Immature natural killer cell (primary cell): ENCODE measurements at regions not wholly inside any gene's neighbourhood (a gene's known extent, or its start where the extent isn't known, plus 50 kb on each side); places are given as distances from the start of the nearest gene placed in this dataset.

Experiments
- DNase-seq, 3 donors: peaks; one replicate each; pipeline ENCODE4 v3.0.0; 2022; ENCODE audit warnings: mixed read lengths in 1 of 3
- H3K27ac Mint-ChIP-seq, 6 donors: one replicate each; pipeline ENCODE4 v1.8.0; 2020; ENCODE audit warnings: mixed read lengths in 6 of 6, mild to moderate bottlenecking in 5 of 6, inconsistent platforms in 4 of 6, moderate library complexity in 3 of 6
- H3K27me3 Mint-ChIP-seq, 3 donors: one replicate each; pipeline ENCODE4 v1.8.0; 2020 to 2021; ENCODE audit warnings: low read depth in 3 of 3, mild to moderate bottlenecking in 3 of 3, mixed read lengths in 3 of 3, moderate library complexity in 3 of 3, inconsistent platforms in 1 of 3
- H3K36me3 Mint-ChIP-seq, 3 donors: one replicate each; pipeline ENCODE4 v1.8.0; 2020; ENCODE audit warnings: mixed read lengths in 3 of 3, inconsistent platforms in 2 of 3, mild to moderate bottlenecking in 2 of 3
- H3K4me1 Mint-ChIP-seq, 2 donors: one replicate each; pipeline ENCODE4 v1.8.0; 2020; ENCODE audit warnings: inconsistent platforms in 2 of 2, mild to moderate bottlenecking in 2 of 2, mixed read lengths in 2 of 2, moderate library complexity in 1 of 2
- H3K4me3 Mint-ChIP-seq, 5 donors: one replicate each; pipeline ENCODE4 v1.8.0; 2020; ENCODE audit warnings: mild to moderate bottlenecking in 5 of 5, mixed read lengths in 5 of 5, inconsistent platforms in 3 of 5, moderate library complexity in 3 of 5
- H3K9me3 Mint-ChIP-seq, 6 donors: one replicate each; pipeline ENCODE4 v1.8.0; 2020; ENCODE audit warnings: mild to moderate bottlenecking in 6 of 6, mixed read lengths in 6 of 6, inconsistent platforms in 4 of 6, moderate library complexity in 3 of 6

GRCh38 chr11:23127706-23128105, 267.4 kb upstream of the CCDC179 start:
- peaks cover 0 to 2% (median 0%) of the 10 kb centered on the region in 3 donors for H3K27me3 Mint-ChIP-seq
- H3K27ac Mint-ChIP-seq, result no peak overlapping the region
- no peak overlapping the region for H3K4me3 Mint-ChIP-seq
- H3K9me3 Mint-ChIP-seq, result peaks cover 0 to 9% (median 3%) of the 10 kb centered on the region in 6 donors
- H3K4me1 Mint-ChIP-seq, result peaks cover 6 to 15% of the 10 kb centered on the region in 2 donors
- peaks cover 3 to 7% (median 5%) of the 10 kb centered on the region in 3 donors for H3K36me3 Mint-ChIP-seq
- DNase-seq, result no peak

DNA sequence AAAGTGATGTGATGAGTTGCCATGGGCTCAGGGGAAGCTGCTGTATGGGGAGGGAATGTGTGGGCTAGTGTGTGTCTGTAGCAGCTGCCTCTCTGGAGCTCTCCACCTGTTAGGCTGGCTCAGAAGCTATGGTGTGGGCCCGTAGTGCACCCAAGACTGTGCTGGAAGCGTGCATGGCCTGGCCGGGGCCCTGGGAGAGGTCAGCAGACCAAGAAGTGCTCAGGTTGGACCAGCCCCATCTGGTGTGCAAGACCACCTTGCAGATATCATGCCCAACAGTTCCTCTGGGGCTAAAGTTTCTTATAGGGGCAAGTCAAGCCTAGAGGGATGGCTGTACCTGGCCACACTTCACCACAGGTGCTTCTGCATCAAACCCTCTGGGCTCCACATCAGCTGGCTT, 274.4 kb upstream of the CCDC179 start:
- Mint-ChIP-seq H3K27me3 (peaks cover 0 to 2% (median 0%) of the 10 kb centered on the region in 3 donors), H3K27ac (no peak overlapping the region), H3K4me1 (peaks cover under 1 to 1% of the 10 kb centered on the region in 2 donors), H3K4me3 (no peak overlapping the region), H3K9me3 (peaks cover 0 to 23% (median 7%) of the 10 kb centered on the region in 6 donors), H3K36me3 (peaks cover 11 to 18% (median 17%) of the 10 kb centered on the region in 3 donors)
- DNase-seq, result no peak

DNA sequence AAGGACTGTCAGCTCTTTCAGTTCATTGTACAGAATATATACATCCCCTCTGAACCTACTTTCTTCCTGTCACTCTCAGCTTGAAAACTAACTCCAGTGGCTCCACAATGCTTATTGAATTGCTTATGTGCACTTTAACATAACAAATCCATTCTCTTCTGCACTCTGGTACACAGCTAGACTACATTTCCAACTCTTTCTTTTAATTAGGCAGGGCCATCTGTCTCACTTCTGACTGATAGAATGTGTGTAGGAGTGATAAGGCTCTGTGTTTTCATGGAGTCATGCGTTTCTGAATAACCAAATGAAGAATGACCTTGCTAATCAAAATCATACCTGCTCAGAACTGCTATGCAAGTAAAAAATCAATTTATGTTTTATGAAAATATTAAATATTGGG, 278.5 kb upstream of the CCDC179 start:
- peaks cover 3 to 8% of the 10 kb centered on the region in 2 donors for H3K4me1 Mint-ChIP-seq
- H3K4me3 Mint-ChIP-seq, result no peak overlapping the region
- no peak for DNase-seq
- no peak overlapping the region for H3K27ac Mint-ChIP-seq
- H3K36me3 Mint-ChIP-seq, result peaks cover 0 to 11% (median 4%) of the 10 kb centered on the region in 3 donors
- H3K27me3 Mint-ChIP-seq, result peaks cover 0 to 4% (median 3%) of the 10 kb centered on the region in 3 donors
- H3K9me3 Mint-ChIP-seq, result peaks cover 0 to 15% (median under 1%) of the 10 kb centered on the region in 6 donors

DNA sequence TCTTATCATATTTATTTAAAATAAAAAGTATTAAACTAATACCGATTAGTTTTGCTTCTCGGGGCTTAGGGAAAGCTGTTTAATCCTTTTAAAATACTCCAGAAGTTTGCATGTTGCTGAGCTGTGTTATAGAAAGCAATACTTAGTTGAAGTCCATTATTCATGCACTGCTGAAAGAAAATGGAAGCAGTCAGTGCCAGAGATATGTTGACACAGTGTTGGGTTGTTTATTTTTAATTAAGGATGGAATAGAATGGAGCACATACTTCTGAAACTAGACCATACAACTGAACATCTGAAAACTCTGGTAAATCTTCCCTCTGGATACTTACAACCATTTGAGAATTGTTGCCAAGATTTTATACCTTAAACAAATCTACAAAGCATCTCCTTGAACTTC, 282.7 kb upstream of the CCDC179 start:
- H3K27ac Mint-ChIP-seq, result no peak overlapping the region
- H3K4me1 Mint-ChIP-seq, result peaks cover 3 to 8% of the 10 kb centered on the region in 2 donors
- H3K4me3 Mint-ChIP-seq, result no peak overlapping the region
- H3K36me3 Mint-ChIP-seq, result peaks cover 0 to 5% (median 0%) of the 10 kb centered on the region in 3 donors
- no peak for DNase-seq
- peaks cover 0 to 13% (median under 1%) of the 10 kb centered on the region in 6 donors for H3K9me3 Mint-ChIP-seq
- H3K27me3 Mint-ChIP-seq, result peaks cover 0 to 4% (median 3%) of the 10 kb centered on the region in 3 donors

DNA sequence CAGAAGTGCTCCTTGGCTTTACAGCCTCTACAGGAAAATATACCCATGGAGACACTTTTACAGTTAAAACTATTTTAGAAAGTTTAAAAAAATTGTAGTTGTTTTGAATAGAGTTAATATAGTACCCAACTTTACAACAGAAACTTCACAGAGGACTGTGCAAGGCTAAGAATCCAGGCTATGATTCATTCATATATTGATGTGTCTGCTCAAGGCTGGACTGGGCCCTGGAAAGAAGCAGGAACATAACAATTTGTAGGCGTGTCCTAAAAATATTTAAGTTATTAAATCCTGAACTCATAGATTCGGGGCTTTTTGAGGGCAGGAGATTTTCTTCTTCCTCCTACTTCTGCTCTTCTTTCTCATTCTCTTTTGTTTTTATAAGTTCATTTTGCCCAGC, 291.5 kb upstream of the CCDC179 start:
- H3K4me1 Mint-ChIP-seq, result no peaks in the 10 kb centered on the region
- DNase-seq, result no peak
- H3K27me3 Mint-ChIP-seq, result peaks cover 0 to 2% (median 2%) of the 10 kb centered on the region in 3 donors
- peaks cover 0 to 7% (median 3%) of the 10 kb centered on the region in 3 donors for H3K36me3 Mint-ChIP-seq
- H3K27ac Mint-ChIP-seq, result no peak overlapping the region
- H3K9me3 Mint-ChIP-seq, result peaks cover 0 to 7% (median 0%) of the 10 kb centered on the region in 6 donors
- H3K4me3 Mint-ChIP-seq, result no peak overlapping the region

- Mint-ChIP-seq H3K36me3 (peaks cover 0 to 7% (median 3%) of the 10 kb centered on the region in 3 donors), H3K9me3 (no peaks in the 10 kb centered on the region), H3K27me3 (peaks cover 0 to 3% (median 0%) of the 10 kb centered on the region in 3 donors), H3K4me1 (no peaks in the 10 kb centered on the region), H3K4me3 (no peak overlapping the region), H3K27ac (no peak overlapping the region)
- DNase-seq, result no peak
Measured at GRCh38 chr11:23155503-23155902, 295.2 kb upstream of the CCDC179 start.

GRCh38 chr11:23164022-23164421, 303.7 kb upstream of the CCDC179 start:
- DNase-seq, result no peak
- peaks cover 0 to 5% (median 0%) of the 10 kb centered on the region in 6 donors for H3K9me3 Mint-ChIP-seq
- H3K27ac Mint-ChIP-seq, result no peak overlapping the region
- H3K4me3 Mint-ChIP-seq, result no peak overlapping the region
- H3K4me1 Mint-ChIP-seq, result peaks cover 0 to 2% of the 10 kb centered on the region in 2 donors
- H3K36me3 Mint-ChIP-seq, result peaks cover 0 to 5% (median 0%) of the 10 kb centered on the region in 3 donors
- H3K27me3 Mint-ChIP-seq, result peaks cover 1 to 3% (median 2%) of the 10 kb centered on the region in 3 donors

- H3K9me3 Mint-ChIP-seq, result peaks cover 0 to 5% (median 0%) of the 10 kb centered on the region in 6 donors
- H3K36me3 Mint-ChIP-seq, result peaks cover 0 to 5% (median 0%) of the 10 kb centered on the region in 3 donors
- peaks cover 0 to 2% of the 10 kb centered on the region in 2 donors for H3K4me1 Mint-ChIP-seq
- H3K27me3 Mint-ChIP-seq, result peaks cover 1 to 3% (median 2%) of the 10 kb centered on the region in 3 donors
- no peak overlapping the region for H3K27ac Mint-ChIP-seq
- DNase-seq, result no peak
- H3K4me3 Mint-ChIP-seq, result no peak overlapping the region
Measured at GRCh38 chr11:23166376-23166775, 306.1 kb upstream of the CCDC179 start.

DNA sequence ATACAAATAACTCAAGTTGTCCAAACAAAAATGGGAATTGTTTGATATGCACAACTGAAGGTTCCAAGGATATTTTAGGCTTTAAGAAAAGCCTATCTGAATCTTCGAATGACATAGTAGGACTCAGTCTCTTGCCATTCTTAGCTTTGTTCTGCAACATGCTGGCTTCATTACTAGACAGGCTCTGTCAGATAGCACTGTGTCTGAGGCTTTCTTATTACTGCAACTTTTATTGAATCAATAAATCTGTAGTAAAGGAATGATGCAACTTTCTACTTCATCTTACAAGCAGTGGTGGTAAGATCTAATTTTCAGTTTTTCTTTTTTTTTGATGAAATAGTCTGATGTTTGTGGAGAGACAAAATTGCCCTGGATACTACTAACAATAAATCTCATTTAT, 319.3 kb upstream of the CCDC179 start:
- peaks cover 8 to 28% (median 13%) of the 10 kb centered on the region in 3 donors for H3K36me3 Mint-ChIP-seq
- H3K4me3 Mint-ChIP-seq, result no peak overlapping the region
- peaks cover 0 to 6% (median under 1%) of the 10 kb centered on the region in 6 donors for H3K9me3 Mint-ChIP-seq
- no peak for DNase-seq
- H3K27me3 Mint-ChIP-seq, result peaks cover 0 to 8% (median 2%) of the 10 kb centered on the region in 3 donors
- peak overlapping the region in 1 of 6 donors; percentile 73 for H3K27ac Mint-ChIP-seq
- H3K4me1 Mint-ChIP-seq, result peaks cover 29 to 51% of the 10 kb centered on the region in 2 donors

DNA sequence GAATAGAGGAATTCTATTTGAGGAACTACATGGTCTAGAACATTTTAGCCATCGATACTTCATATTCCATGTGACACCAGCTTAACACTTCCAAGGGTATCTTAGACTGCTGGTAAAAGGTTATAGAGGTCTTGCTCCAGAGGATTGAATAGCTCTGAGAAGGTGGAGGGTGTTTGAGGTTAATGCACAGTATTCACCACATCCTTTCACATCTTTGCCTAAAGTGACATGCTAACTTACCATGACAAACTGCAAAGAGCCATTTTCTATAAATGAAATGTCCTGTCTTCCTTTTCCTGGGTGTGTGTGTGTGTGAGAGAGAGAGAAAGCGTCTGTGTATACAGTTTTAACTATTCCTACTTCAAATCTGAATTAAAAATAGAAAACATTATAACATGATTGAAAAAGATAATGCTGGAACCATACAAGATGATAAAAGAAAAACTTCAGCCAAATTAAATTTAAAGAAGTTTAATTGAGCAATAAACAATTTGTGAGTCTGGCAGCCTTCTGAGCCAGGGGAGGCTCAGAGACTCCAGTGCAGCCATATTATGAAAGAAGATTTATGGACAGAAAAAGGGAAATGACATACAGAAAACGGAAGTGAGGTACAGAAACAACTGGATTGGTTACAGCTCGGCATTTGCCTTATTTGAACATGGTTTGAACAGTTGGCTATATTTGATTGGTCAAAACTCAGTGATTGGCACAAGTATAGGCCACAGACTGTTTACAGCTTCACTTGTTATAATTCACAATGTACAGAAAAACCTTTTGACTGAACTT, 320.9 kb upstream of the CCDC179 start:
- peak; percentile 65 to 76 (median 66) for DNase-seq
- H3K36me3 Mint-ChIP-seq, result peaks cover 5 to 24% (median 14%) of the 10 kb centered on the region in 3 donors
- H3K9me3 Mint-ChIP-seq, result peaks cover 0 to 2% (median 0%) of the 10 kb centered on the region in 6 donors
- H3K27ac Mint-ChIP-seq, result peak overlapping the region; percentile 63 to 88 (median 86)
- H3K4me3 Mint-ChIP-seq, result peak overlapping the region; percentile 43 to 82 (median 62)
- H3K4me1 Mint-ChIP-seq, result peaks cover 29 to 46% of the 10 kb centered on the region in 2 donors
- H3K27me3 Mint-ChIP-seq, result peaks cover 0 to 8% (median 2%) of the 10 kb centered on the region in 3 donors

- no peak for DNase-seq
- H3K36me3 Mint-ChIP-seq, result peaks cover 0 to 6% (median 0%) of the 10 kb centered on the region in 3 donors
- H3K27me3 Mint-ChIP-seq, result peaks cover 0 to 1% (median 0%) of the 10 kb centered on the region in 3 donors
- no peak overlapping the region for H3K27ac Mint-ChIP-seq
- peaks cover 0 to 2% (median 0%) of the 10 kb centered on the region in 6 donors for H3K9me3 Mint-ChIP-seq
- no peak overlapping the region for H3K4me3 Mint-ChIP-seq
- H3K4me1 Mint-ChIP-seq, result no peaks in the 10 kb centered on the region
Measured at GRCh38 chr11:23192256-23192655, 332.0 kb upstream of the CCDC179 start.

- Mint-ChIP-seq H3K4me1 (no peaks in the 10 kb centered on the region), H3K9me3 (peaks cover 3 to 18% (median 9%) of the 10 kb centered on the region in 6 donors)
Measured at GRCh38 chr11:23201936-23202522, 341.8 kb upstream of the CCDC179 start.

GRCh38 chr11:23202611-23203010, 342.3 kb upstream of the CCDC179 start:
- no peak overlapping the region for H3K4me3 Mint-ChIP-seq
- no peaks in the 10 kb centered on the region for H3K4me1 Mint-ChIP-seq
- DNase-seq, result no peak
- H3K27me3 Mint-ChIP-seq, result peaks cover 0 to 2% (median 0%) of the 10 kb centered on the region in 3 donors
- peaks cover 4 to 19% (median 4%) of the 10 kb centered on the region in 3 donors for H3K36me3 Mint-ChIP-seq
- peaks cover 3 to 18% (median 9%) of the 10 kb centered on the region in 6 donors for H3K9me3 Mint-ChIP-seq
- H3K27ac Mint-ChIP-seq, result no peak overlapping the region

More at GRCh38 chr11:23201936-23202522, 341.8 kb upstream of the CCDC179 start:
- peaks cover 0 to 2% (median 0%) of the 10 kb centered on the region in 3 donors for H3K27me3 Mint-ChIP-seq
- H3K4me3 Mint-ChIP-seq, result no peak overlapping the region
- H3K36me3 Mint-ChIP-seq, result peaks cover 5 to 20% (median 6%) of the 10 kb centered on the region in 3 donors
- no peak for DNase-seq
- no peak overlapping the region for H3K27ac Mint-ChIP-seq
